Mammary epithelial cell (primary cell): ENCODE measurements at regions not wholly inside any gene's neighbourhood (a gene's known extent, or its start where the extent isn't known, plus 50 kb on each side); places are given as distances from the start of the nearest gene placed in this dataset.
"Not testable (repeated sequence)": the region's sequence is repeated elsewhere in the genome, so short reads cannot be mapped to it uniquely, and the experiment has no call there.

ENCODE experiments used
- EZH2 ChIP-seq: IDR thresholded peaks from 2 replicates; pipeline ENCODE4 v1.6.1; 2012; ENCODE audit warnings: low read length, inconsistent platforms, borderline replicate concordance
- TF ChIP-seq, protein P1 (sequence below), 2 donors: IDR thresholded peaks in 1 of 2; conservative IDR thresholded peaks in 1 of 2; 2 replicates each; pipeline ENCODE4 v1.5.1; 2011 to 2012; ENCODE audit warnings: inconsistent platforms in 2 of 2, low read length in 2 of 2, mild to moderate bottlenecking in 2 of 2, control low read depth in 1 of 2, low read depth in 1 of 2; ENCODE audit not compliant: insufficient read depth in 1 of 2; ENCODE audit errors: extremely low read depth in 1 of 2

DNA sequence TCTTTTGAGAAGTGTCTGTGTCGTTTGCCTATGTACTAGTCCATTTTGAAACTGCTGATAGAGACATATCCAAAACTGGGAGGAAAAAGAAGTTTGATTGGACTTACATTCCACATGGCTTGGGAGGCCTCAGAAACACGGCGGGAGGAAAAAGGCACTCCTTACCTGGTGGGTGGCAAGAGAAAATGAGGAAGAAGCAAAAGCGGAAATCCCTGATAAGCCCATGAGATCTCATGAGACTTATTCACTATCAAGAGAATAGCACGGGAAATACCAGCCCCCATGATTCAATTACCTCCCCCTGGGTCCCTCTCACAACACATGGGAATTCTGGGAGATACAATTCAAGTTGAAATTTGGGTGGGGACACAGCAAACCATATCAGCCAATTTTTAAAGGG, 727.6 kb downstream of the TMEM121 start:
- TF ChIP-seq, protein P1, sequence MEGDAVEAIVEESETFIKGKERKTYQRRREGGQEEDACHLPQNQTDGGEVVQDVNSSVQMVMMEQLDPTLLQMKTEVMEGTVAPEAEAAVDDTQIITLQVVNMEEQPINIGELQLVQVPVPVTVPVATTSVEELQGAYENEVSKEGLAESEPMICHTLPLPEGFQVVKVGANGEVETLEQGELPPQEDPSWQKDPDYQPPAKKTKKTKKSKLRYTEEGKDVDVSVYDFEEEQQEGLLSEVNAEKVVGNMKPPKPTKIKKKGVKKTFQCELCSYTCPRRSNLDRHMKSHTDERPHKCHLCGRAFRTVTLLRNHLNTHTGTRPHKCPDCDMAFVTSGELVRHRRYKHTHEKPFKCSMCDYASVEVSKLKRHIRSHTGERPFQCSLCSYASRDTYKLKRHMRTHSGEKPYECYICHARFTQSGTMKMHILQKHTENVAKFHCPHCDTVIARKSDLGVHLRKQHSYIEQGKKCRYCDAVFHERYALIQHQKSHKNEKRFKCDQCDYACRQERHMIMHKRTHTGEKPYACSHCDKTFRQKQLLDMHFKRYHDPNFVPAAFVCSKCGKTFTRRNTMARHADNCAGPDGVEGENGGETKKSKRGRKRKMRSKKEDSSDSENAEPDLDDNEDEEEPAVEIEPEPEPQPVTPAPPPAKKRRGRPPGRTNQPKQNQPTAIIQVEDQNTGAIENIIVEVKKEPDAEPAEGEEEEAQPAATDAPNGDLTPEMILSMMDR (conservative IDR thresholded peaks at IDR 0.05 in 1 of 2, IDR thresholded peaks at IDR 0.05 in 1 of 2; ENCODE audit: extremely low read depth in 1 of 2, insufficient read depth in 1 of 2, low read depth in 1 of 2, low read length in 2 of 2): not testable (repeated sequence)
- not testable (repeated sequence) for TF ChIP-seq EZH2
